ENCODE measurements at regions not wholly inside any gene's neighbourhood (a gene's known extent, or its start where the extent isn't known, plus 50 kb on each side); places are given as distances from the start of the nearest gene placed in this dataset.
"Not testable (repeated sequence)": the region's sequence is repeated elsewhere in the genome, so short reads cannot be mapped to it uniquely, and the experiment has no call there.

GRCh38 chr2:199131876-199132275, 325.9 kb downstream of the SATB2 start:
- no peak for DNase-seq (ENCODE audit: low read depth)

- DNase-seq (ENCODE audit: low read depth) = no peak
These were observed 326.5 kb downstream of the SATB2 start for GRCh38 chr2:199131136-199131655.

GRCh38 chr2:199130501-199130900, 327.2 kb downstream of the SATB2 start:
- DNase-seq (ENCODE audit: low read depth) = no peak

GRCh38 chr2:199128476-199129229, 329.1 kb downstream of the SATB2 start:
- DNase-seq (ENCODE audit: low read depth) = no peak

DNA sequence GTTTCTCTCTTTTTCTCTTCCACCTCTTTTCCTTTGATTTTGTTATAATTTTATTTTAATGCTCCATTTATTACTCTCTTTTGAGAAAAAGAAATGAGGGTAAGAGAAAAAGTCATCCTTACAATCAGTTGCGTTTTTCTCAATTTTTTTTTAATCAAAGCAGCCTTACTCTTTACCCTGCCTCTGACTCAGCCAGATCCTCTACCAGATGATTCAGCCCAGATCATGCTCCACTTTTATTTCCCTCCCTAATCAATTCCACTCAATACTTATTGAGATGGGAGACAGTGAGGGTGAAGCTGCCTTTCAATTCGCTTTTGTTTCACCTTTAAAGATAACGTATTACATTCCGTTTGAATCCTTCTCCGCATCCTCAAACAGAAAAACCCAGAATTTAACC, 337.9 kb downstream of the SATB2 start:
- DNase-seq (ENCODE audit: low read depth) = no peak

DNA sequence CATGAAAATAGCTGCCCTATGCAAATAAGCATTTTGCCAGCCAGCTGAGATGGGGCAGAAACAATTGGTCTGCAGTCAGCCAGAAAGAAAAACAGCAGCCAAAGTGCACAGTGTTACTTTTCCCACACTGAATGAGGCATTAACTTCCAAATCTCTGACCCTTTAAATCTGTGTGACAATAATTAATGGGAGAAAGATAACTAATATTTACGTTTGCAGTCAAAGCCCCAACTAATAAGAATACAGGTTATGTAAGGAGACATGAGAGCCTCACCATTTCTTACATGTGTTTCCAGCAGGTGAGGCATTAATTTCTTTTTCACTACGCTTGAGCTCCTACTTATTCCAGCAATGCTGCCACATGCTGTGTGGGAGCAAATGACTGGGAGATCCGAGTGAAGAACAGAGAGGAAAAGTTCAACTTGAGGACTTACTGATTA, 339.0 kb downstream of the SATB2 start:
- no peak for DNase-seq (ENCODE audit: low read depth)

GRCh38 chr2:199115169-199115568, 342.6 kb downstream of the SATB2 start:
- no peak for DNase-seq (ENCODE audit: low read depth)

DNA sequence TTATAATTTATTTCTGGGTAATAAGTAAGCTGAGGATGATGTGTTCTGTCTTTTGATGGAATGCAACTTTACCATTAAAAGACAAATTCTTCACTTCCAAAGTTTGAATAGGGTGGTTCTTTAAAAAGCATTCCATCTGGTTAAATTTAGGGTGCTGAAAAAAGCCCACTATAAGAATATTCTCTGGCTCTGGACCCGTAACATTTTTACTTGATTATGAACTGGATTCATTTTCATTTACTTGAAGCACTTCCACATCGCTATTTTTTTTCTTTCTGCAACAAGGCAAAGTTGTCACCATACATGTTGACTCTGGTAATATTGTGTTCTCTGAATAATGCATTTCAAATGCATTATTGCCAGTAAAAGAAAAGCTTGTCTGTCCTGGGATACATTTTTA, 344.6 kb downstream of the SATB2 start:
- no peak for DNase-seq (ENCODE audit: low read depth)

DNA sequence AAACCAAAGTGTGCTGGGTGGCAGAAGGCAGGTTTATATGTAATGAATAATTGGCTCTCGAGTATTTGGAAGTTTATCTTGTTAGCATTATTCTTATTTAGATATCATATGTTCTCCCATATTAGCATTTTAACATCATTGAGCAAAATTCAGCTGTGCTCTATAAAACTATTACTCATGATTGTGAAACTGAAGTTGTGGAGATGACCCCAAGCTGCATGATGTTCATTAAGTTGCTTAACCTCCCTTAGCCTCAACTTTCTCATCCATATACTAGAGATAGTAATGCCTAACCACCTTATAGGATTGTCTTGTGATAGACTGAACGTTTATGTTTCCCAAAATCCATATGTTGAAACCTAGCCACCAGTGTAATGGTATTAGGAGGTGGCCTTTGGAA, 346.3 kb downstream of the SATB2 start:
- no peak for DNase-seq (ENCODE audit: low read depth)

- DNase-seq (ENCODE audit: low read depth) = no peak
These were observed 349.7 kb downstream of the SATB2 start for GRCh38 chr2:199108056-199108455.

DNA sequence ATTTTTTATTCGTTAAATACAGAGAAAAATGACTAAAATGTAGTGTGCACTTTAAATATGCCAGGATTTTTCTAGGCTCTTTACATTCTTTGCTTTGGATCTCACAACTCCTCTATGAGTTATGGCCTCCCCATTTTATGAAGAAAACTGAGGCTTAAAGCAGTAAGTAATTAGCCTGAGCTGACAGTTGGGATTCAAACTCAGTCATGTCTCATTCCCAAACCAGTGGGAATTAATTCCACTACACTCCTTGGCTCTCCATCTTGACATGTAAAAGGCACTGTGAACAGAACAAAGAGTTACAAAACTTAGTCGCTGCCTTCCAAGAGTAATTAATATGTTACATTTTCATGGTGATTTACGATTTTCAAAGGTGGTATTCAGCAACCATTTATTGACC, 351.9 kb downstream of the SATB2 start:
- no peak for DNase-seq (ENCODE audit: low read depth)

DNA sequence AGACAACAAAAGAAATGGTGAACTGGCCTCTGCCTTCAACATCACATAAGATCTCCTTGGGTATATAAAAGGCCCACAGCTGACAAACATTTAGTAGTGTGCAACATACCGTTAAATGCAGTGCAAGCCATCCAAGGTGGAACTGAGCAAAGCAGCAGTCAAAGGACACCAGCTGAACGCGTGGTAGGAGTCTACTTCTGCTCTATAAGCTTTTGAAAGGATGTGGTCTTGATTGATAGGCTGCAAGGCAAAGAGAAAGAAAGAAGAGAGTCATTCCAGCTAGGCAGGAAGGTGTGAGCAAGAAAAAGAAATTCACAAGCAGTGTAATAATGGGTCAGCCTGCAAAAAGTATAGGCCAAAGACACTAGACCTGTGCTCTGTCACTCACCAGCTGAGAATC, 356.3 kb downstream of the SATB2 start:
- DNase-seq (ENCODE audit: low read depth) = no peak

DNA sequence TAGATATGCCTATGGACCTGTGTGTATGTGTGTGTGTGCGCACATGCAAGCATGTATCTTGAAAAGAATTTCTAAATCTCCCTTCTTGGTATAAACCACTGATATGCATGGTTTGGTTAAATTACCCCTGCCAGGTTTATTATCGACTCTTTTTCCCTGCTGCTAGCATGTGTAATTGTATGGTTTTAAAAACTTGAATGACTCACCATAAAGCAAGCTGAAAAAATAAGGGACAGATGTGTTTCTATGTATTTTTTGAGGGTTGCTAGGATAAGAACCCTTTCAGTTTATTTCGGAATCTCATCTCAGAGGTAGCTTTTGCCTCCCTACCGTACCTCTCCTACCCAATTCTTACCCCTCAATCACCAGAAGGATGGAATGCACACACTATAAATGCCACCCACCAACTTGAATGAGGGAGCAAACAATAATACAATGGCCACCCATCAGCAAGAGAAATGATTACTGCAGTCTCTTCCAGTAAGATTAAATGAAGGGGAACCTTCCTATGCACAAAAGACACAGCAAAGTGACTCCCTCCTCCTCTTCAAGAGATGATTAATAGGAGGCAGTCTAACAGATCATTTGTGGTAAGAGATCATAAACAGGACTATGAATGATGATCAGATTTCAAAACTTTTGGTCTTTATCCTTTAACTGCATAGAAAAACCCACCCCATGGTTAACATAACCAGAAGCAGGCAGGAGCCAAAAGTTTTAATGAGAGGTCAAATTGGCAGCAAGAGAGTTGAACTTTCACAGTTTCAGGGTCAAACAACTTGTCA, 357.2 kb downstream of the SATB2 start:
- no peak for DNase-seq (ENCODE audit: low read depth)

DNA sequence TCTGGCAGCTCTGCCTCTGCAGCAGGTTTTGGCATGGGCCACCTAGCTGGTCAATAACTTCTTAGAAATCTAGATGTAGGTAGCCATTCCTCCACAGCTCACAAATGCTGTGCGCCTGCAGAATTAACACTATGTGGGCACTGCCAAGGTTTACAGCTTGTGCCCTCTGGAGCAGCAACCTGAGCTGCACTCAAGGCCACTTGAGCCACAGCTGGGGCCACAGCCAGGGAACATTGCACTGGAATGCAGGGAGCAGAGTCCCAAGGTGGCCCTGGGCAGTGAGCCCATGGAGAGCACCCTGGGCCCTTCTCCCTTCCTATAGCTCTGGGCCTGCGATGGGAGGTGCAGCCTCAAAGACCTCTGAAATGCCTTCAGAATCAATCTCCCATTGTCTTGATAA, 365.3 kb downstream of the SATB2 start:
- no peak for DNase-seq (ENCODE audit: low read depth)

GRCh38 chr2:199085261-199085660, 372.5 kb downstream of the SATB2 start:
- no peak for DNase-seq (ENCODE audit: low read depth)

GRCh38 chr2:199070322-199070949, 387.3 kb downstream of the SATB2 start:
- no peak for DNase-seq (ENCODE audit: low read depth)

- DNase-seq (ENCODE audit: low read depth) = no peak
These were observed 393.5 kb downstream of the SATB2 start for GRCh38 chr2:199064201-199064600.

- no peak for DNase-seq (ENCODE audit: low read depth)
These were observed 399.8 kb downstream of the SATB2 start for GRCh38 chr2:199057936-199058335.

GRCh38 chr2:199055336-199055735, 402.4 kb downstream of the SATB2 start:
- no peak for DNase-seq (ENCODE audit: low read depth)

- no peak for DNase-seq (ENCODE audit: low read depth)
These were observed 414.9 kb downstream of the SATB2 start for GRCh38 chr2:199042660-199043379.

DNA sequence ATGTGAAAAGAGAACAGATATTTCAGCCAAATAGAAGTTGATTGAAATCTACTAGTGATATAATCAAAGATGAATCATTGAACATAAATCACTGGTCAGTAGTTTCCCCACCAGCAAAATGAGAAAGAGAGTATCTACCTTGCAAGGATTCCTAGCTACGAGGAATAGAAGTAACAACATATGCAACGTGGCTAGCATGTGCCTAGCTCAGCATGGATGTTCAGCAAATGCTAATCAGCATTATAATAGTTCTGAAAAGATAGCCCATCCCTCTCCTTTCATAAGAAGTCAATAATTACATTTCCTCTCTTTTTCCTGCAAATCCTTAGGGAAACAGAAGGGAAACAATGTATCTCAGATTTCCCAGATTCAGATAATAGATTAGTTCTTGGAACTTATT, 417.2 kb downstream of the SATB2 start:
- no peak for DNase-seq (ENCODE audit: low read depth)

DNA sequence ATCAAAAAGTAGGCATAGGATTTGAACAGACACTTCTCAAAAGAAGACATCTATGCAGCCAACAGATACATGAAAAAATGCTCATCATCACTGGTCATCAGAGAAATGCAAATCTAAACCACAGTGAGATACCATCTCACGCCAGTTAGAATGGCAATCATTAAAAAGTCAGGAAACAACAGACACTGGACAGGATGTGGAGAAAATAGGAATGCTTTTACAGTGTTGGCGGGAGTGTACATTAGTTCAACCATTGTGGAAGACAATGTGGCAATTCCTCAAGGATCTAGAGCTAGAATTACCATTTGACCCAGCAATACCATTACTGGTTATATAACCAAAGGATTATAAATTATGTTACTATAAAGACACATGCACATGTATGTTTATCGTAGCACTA, 424.0 kb downstream of the SATB2 start:
- not testable (repeated sequence) for DNase-seq (ENCODE audit: low read depth)
